GM23338 (cell line): ENCODE measurements at regions not wholly inside any gene's neighbourhood (a gene's known extent, or its start where the extent isn't known, plus 50 kb on each side); places are given as distances from the start of the nearest gene placed in this dataset.

Experiments
- ATAC-seq: fragments of 200-7000 bp; cut with Tn5 transposase; 3 replicates; pipeline ENCODE4 v1.9.1; 2020
- DNase-seq: peaks from one replicate; pipeline ENCODE4 v3.0.0-alpha.2; 2015; ENCODE audit warnings: low spot score
- H2AFZ ChIP-seq: fragments of 200-600 bp; sonication (generic); 2 replicates; pipeline ENCODE4 v1.8.0; 2016; ENCODE audit warnings: antibody characterized with exemption, mild to moderate bottlenecking, moderate library complexity
- H3F3A ChIP-seq: fragments of 200-600 bp; sonication (generic); replicated peaks from 2 replicates; pipeline ENCODE4 v1.8.0; 2017; ENCODE audit warnings: antibody characterized with exemption, mixed run types, low read depth
- H3K27ac ChIP-seq: fragments of 200-600 bp; sonication (generic); 2 replicates; pipeline ENCODE4 v1.6.1; 2016; ENCODE audit warnings: low read depth
- H3K27me3 ChIP-seq: fragments of 200-600 bp; sonication (generic); 2 replicates; pipeline ENCODE4 v1.8.0; 2016; ENCODE audit warnings: mild to moderate bottlenecking, mixed run types, moderate library complexity; ENCODE audit not compliant: insufficient read depth
- H3K36me3 ChIP-seq: fragments of 200-600 bp; sonication (generic); 2 replicates; pipeline ENCODE4 v1.8.0; 2016; ENCODE audit warnings: mild to moderate bottlenecking; ENCODE audit not compliant: insufficient read depth
- H3K4me1 ChIP-seq: fragments of 200-600 bp; sonication (generic); 2 replicates; pipeline ENCODE4 v1.8.0; 2016; ENCODE audit warnings: mild to moderate bottlenecking, moderate library complexity; ENCODE audit not compliant: insufficient read depth
- H3K4me2 ChIP-seq: fragments of 200-600 bp; sonication (generic); 2 replicates; pipeline ENCODE4 v1.7.1; 2017; ENCODE audit warnings: mixed run types
- H3K4me3 ChIP-seq: fragments of 200-600 bp; sonication (generic); 2 replicates; pipeline ENCODE4 v1.6.1; 2016; ENCODE audit warnings: mixed run types
- H3K79me2 ChIP-seq: fragments of 200-600 bp; sonication (generic); replicated peaks from 2 replicates; pipeline ENCODE4 v1.8.0; 2017; ENCODE audit warnings: mild to moderate bottlenecking; ENCODE audit not compliant: insufficient read depth
- H3K9me2 ChIP-seq: fragments of 200-600 bp; sonication (generic); 2 replicates; pipeline ENCODE4 v1.8.0; 2017; ENCODE audit not compliant: insufficient read depth
- H4K20me1 ChIP-seq: fragments of 200-600 bp; sonication (generic); replicated peaks from 2 replicates; pipeline ENCODE4 v1.8.0; 2017; ENCODE audit warnings: mild to moderate bottlenecking; ENCODE audit not compliant: insufficient read depth
- H3K27ac Mint-ChIP-seq: 2 replicates; pipeline ENCODE4 v1.8.0; 2020; ENCODE audit warnings: inconsistent platforms, mild to moderate bottlenecking, moderate library complexity, mixed read lengths
- H3K27me3 Mint-ChIP-seq: 3 replicates; pipeline ENCODE4 v1.8.0; 2022; ENCODE audit warnings: low read depth, mild to moderate bottlenecking, moderate library complexity, mixed read lengths, inconsistent platforms; ENCODE audit not compliant: insufficient read depth, poor library complexity
- H3K36me3 Mint-ChIP-seq: 3 replicates; pipeline ENCODE4 v1.8.0; 2021; ENCODE audit warnings: low read depth, mild to moderate bottlenecking, inconsistent platforms, moderate library complexity, mixed read lengths
- H3K4me1 Mint-ChIP-seq: 3 replicates; pipeline ENCODE4 v1.8.0; 2020; ENCODE audit warnings: mild to moderate bottlenecking, inconsistent platforms, mixed read lengths
- H3K4me3 Mint-ChIP-seq: 3 replicates; pipeline ENCODE4 v1.8.0; 2021; ENCODE audit warnings: moderate library complexity, mild to moderate bottlenecking, inconsistent platforms, mixed read lengths
- H3K9me3 Mint-ChIP-seq: 3 replicates; pipeline ENCODE4 v1.8.0; 2020; ENCODE audit warnings: moderate library complexity, mild to moderate bottlenecking, inconsistent platforms, mixed read lengths
- CREB1 ChIP-seq: fragments of 250-450 bp; sonication (Bioruptor Pico); IDR thresholded peaks from 2 replicates; pipeline ENCODE4 v1.5.0; 2020; ENCODE audit warnings: low read depth, mild to moderate bottlenecking, moderate library complexity
- EZH2 ChIP-seq: fragments of 200-600 bp; sonication (generic); IDR thresholded peaks from one replicate; pipeline ENCODE4 v1.8.0; 2017; ENCODE audit warnings: antibody characterized with exemption, mild to moderate bottlenecking, low read depth; ENCODE audit not compliant: unreplicated experiment
- EZH2phosphoT487 ChIP-seq: fragments of 200-600 bp; sonication (generic); IDR thresholded peaks from one replicate; pipeline ENCODE4 v1.8.1; 2018; ENCODE audit warnings: antibody characterized with exemption; ENCODE audit not compliant: unreplicated experiment
- JUNB ChIP-seq: IDR thresholded peaks from one replicate; pipeline ENCODE4 v1.6.1; 2016; ENCODE audit warnings: antibody characterized with exemption; ENCODE audit not compliant: unreplicated experiment
- NANOG ChIP-seq: IDR thresholded peaks from 2 replicates; pipeline ENCODE4 v1.6.1; 2016; ENCODE audit warnings: antibody characterized with exemption, borderline replicate concordance
- POLR2AphosphoS5 ChIP-seq: IDR thresholded peaks from 2 replicates; pipeline ENCODE4 v1.6.1; 2016; ENCODE audit warnings: antibody characterized with exemption, low read depth
- STAT1 ChIP-seq: IDR thresholded peaks from one replicate; pipeline ENCODE4 v1.6.1; 2016; ENCODE audit warnings: antibody characterized with exemption; ENCODE audit not compliant: unreplicated experiment
- ZNF114 ChIP-seq: fragments of 250-450 bp; sonication (Bioruptor Pico); IDR thresholded peaks from 2 replicates; pipeline ENCODE4 v1.5.0; 2020; ENCODE audit warnings: mild to moderate bottlenecking, moderate library complexity
- ZNF331 ChIP-seq: fragments of 250-450 bp; sonication (Bioruptor Pico); IDR thresholded peaks from 2 replicates; pipeline ENCODE4 v1.5.0; 2020; ENCODE audit warnings: low read depth, mild to moderate bottlenecking, moderate library complexity
- TF ChIP-seq, protein P1 (sequence below), 2 experiments: fragments of 200-600 bp in 1 of 2; sonication (generic) in 1 of 2; conservative IDR thresholded peaks; 2 replicates each; pipeline versions ENCODE4 v1.5.1 to v1.6.1; 2016 to 2017; ENCODE audit warnings: antibody characterized with exemption in 2 of 2, low read depth in 2 of 2, mild to moderate bottlenecking in 2 of 2, moderate library complexity in 1 of 2
- TF ChIP-seq, protein P2 (sequence below): IDR thresholded peaks from 2 replicates; pipeline ENCODE4 v1.6.1; 2016; ENCODE audit warnings: antibody characterized with exemption
- TF ChIP-seq, protein P3 (sequence below): IDR thresholded peaks from one replicate; pipeline ENCODE4 v1.6.1; 2018; ENCODE audit warnings: antibody characterized with exemption; ENCODE audit not compliant: unreplicated experiment
- TF ChIP-seq, protein P4 (sequence below): fragments of 250-450 bp; sonication (Bioruptor Pico); IDR thresholded peaks from 2 replicates; pipeline ENCODE4 v1.5.0; 2020; ENCODE audit warnings: mild to moderate bottlenecking, moderate library complexity

DNA sequence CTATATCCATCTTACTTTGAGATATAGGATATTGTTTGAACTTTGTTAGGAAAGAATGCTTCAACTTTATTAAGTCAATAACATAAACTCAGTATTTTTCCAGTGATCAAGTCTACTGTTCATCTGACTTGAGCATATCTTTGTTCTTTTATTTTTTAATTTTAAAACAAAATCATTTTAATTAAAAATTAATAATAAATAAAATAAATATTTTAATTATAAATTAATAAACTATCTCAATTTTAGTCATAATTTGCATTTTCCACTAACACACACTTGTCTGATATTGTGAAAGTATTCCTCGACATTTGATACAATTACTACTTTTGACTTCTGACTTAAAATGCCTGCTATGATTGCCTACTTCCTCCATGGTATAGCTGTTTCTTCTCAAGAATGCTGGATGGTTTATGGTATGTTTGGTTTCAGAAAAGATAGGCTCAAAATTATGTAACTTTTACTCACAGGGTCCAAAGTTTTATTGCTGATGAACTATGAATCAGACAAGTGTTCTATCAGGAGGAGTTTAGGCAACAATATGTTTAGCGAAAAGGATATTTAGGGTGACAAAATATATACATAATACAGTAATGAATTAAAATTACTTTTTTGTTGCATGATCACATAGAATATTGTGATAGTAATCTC is 1132.3 kb upstream of the PCDH10 start:
- Mint-ChIP-seq H3K27me3 (no peaks in the 10 kb centered on the region), H3K9me3 (no peaks in the 10 kb centered on the region), H3K27ac (no peak overlapping the region), H3K4me1 (no peaks in the 10 kb centered on the region), H3K4me3 (no peak overlapping the region), H3K36me3 (no peaks in the 10 kb centered on the region)
- Histone ChIP-seq H3K79me2 (no peaks in the 10 kb centered on the region), H3F3A (no peaks in the 10 kb centered on the region), H3K9me2 (no peaks in the 10 kb centered on the region), H3K4me2 (no peak overlapping the region), H3K36me3 (no peaks in the 10 kb centered on the region), H3K27ac (no peak overlapping the region), H2AFZ (no peak overlapping the region), H3K4me3 (no peak overlapping the region), H4K20me1 (no peaks in the 10 kb centered on the region), H3K27me3 (no peaks in the 10 kb centered on the region), H3K4me1 (no peaks in the 10 kb centered on the region)
- ATAC-seq (no peak), DNase-seq (no peak)
- TF ChIP-seq JUNB (no peak), NANOG (no peak), ZNF331 (CRISPR knock-in tag) (no peak), EZH2 (no peak), POLR2AphosphoS5 (no peak), EZH2phosphoT487 (no peak), STAT1 (no peak), CREB1 (CRISPR knock-in tag) (no peak), ZNF114 (CRISPR knock-in tag) (no peak)
- TF ChIP-seq, protein P1, sequence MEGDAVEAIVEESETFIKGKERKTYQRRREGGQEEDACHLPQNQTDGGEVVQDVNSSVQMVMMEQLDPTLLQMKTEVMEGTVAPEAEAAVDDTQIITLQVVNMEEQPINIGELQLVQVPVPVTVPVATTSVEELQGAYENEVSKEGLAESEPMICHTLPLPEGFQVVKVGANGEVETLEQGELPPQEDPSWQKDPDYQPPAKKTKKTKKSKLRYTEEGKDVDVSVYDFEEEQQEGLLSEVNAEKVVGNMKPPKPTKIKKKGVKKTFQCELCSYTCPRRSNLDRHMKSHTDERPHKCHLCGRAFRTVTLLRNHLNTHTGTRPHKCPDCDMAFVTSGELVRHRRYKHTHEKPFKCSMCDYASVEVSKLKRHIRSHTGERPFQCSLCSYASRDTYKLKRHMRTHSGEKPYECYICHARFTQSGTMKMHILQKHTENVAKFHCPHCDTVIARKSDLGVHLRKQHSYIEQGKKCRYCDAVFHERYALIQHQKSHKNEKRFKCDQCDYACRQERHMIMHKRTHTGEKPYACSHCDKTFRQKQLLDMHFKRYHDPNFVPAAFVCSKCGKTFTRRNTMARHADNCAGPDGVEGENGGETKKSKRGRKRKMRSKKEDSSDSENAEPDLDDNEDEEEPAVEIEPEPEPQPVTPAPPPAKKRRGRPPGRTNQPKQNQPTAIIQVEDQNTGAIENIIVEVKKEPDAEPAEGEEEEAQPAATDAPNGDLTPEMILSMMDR (conservative IDR thresholded peaks at IDR 0.05; ENCODE audit: low read depth in 2 of 2), result no peak
- TF ChIP-seq, protein P2, sequence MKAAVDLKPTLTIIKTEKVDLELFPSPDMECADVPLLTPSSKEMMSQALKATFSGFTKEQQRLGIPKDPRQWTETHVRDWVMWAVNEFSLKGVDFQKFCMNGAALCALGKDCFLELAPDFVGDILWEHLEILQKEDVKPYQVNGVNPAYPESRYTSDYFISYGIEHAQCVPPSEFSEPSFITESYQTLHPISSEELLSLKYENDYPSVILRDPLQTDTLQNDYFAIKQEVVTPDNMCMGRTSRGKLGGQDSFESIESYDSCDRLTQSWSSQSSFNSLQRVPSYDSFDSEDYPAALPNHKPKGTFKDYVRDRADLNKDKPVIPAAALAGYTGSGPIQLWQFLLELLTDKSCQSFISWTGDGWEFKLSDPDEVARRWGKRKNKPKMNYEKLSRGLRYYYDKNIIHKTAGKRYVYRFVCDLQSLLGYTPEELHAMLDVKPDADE, result no peak
- TF ChIP-seq, protein P3, sequence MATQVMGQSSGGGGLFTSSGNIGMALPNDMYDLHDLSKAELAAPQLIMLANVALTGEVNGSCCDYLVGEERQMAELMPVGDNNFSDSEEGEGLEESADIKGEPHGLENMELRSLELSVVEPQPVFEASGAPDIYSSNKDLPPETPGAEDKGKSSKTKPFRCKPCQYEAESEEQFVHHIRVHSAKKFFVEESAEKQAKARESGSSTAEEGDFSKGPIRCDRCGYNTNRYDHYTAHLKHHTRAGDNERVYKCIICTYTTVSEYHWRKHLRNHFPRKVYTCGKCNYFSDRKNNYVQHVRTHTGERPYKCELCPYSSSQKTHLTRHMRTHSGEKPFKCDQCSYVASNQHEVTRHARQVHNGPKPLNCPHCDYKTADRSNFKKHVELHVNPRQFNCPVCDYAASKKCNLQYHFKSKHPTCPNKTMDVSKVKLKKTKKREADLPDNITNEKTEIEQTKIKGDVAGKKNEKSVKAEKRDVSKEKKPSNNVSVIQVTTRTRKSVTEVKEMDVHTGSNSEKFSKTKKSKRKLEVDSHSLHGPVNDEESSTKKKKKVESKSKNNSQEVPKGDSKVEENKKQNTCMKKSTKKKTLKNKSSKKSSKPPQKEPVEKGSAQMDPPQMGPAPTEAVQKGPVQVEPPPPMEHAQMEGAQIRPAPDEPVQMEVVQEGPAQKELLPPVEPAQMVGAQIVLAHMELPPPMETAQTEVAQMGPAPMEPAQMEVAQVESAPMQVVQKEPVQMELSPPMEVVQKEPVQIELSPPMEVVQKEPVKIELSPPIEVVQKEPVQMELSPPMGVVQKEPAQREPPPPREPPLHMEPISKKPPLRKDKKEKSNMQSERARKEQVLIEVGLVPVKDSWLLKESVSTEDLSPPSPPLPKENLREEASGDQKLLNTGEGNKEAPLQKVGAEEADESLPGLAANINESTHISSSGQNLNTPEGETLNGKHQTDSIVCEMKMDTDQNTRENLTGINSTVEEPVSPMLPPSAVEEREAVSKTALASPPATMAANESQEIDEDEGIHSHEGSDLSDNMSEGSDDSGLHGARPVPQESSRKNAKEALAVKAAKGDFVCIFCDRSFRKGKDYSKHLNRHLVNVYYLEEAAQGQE, result no peak
- TF ChIP-seq, protein P4, sequence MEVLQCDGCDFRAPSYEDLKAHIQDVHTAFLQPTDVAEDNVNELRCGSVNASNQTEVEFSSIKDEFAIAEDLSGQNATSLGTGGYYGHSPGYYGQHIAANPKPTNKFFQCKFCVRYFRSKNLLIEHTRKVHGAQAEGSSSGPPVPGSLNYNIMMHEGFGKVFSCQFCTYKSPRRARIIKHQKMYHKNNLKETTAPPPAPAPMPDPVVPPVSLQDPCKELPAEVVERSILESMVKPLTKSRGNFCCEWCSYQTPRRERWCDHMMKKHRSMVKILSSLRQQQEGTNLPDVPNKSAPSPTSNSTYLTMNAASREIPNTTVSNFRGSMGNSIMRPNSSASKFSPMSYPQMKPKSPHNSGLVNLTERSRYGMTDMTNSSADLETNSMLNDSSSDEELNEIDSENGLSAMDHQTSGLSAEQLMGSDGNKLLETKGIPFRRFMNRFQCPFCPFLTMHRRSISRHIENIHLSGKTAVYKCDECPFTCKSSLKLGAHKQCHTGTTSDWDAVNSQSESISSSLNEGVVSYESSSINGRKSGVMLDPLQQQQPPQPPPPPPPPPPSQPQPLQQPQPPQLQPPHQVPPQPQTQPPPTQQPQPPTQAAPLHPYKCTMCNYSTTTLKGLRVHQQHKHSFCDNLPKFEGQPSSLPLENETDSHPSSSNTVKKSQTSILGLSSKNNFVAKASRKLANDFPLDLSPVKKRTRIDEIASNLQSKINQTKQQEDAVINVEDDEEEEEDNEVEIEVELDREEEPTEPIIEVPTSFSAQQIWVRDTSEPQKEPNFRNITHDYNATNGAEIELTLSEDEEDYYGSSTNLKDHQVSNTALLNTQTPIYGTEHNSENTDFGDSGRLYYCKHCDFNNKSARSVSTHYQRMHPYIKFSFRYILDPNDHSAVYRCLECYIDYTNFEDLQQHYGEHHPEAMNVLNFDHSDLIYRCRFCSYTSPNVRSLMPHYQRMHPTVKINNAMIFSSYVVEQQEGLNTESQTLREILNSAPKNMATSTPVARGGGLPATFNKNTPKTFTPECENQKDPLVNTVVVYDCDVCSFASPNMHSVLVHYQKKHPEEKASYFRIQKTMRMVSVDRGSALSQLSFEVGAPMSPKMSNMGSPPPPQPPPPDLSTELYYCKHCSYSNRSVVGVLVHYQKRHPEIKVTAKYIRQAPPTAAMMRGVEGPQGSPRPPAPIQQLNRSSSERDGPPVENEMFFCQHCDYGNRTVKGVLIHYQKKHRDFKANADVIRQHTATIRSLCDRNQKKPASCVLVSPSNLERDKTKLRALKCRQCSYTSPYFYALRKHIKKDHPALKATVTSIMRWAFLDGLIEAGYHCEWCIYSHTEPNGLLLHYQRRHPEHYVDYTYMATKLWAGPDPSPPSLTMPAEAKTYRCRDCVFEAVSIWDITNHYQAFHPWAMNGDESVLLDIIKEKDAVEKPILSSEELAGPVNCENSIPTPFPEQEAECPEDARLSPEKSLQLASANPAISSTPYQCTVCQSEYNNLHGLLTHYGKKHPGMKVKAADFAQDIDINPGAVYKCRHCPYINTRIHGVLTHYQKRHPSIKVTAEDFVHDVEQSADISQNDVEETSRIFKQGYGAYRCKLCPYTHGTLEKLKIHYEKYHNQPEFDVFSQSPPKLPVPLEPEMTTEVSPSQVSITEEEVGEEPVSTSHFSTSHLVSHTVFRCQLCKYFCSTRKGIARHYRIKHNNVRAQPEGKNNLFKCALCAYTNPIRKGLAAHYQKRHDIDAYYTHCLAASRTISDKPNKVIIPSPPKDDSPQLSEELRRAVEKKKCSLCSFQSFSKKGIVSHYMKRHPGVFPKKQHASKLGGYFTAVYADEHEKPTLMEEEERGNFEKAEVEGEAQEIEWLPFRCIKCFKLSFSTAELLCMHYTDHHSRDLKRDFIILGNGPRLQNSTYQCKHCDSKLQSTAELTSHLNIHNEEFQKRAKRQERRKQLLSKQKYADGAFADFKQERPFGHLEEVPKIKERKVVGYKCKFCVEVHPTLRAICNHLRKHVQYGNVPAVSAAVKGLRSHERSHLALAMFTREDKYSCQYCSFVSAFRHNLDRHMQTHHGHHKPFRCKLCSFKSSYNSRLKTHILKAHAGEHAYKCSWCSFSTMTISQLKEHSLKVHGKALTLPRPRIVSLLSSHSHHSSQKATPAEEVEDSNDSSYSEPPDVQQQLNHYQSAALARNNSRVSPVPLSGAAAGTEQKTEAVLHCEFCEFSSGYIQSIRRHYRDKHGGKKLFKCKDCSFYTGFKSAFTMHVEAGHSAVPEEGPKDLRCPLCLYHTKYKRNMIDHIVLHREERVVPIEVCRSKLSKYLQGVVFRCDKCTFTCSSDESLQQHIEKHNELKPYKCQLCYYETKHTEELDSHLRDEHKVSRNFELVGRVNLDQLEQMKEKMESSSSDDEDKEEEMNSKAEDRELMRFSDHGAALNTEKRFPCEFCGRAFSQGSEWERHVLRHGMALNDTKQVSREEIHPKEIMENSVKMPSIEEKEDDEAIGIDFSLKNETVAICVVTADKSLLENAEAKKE (CRISPR knock-in tag), result no peak
